DOHH2 (cell line): ENCODE measurements at regions not wholly inside any gene's neighbourhood (a gene's known extent, or its start where the extent isn't known, plus 50 kb on each side); places are given as distances from the start of the nearest gene placed in this dataset.

Source experiments
- H3F3A ChIP-seq: fragments of 200-600 bp; sonication (generic), shearing (Covaris generic); 2 replicates; pipeline ENCODE4 v1.6.0; 2016; ENCODE audit warnings: antibody characterized with exemption, mild to moderate bottlenecking; ENCODE audit not compliant: control insufficient read depth, insufficient read depth
- H3K27ac ChIP-seq: fragments of 200-600 bp; sonication (generic); 2 replicates; pipeline ENCODE4 v1.5.1; 2014; ENCODE audit warnings: low read depth, mild to moderate bottlenecking, low read length, moderate library complexity
- H3K27me3 ChIP-seq: fragments of 200-600 bp; sonication (generic); 2 replicates; pipeline ENCODE4 v1.6.1; 2014; ENCODE audit warnings: mild to moderate bottlenecking, low read length, mixed read lengths; ENCODE audit not compliant: control insufficient read depth
- H3K36me3 ChIP-seq: fragments of 200-600 bp; sonication (generic); 2 replicates; pipeline ENCODE4 v1.6.1; 2014; ENCODE audit warnings: mild to moderate bottlenecking, low read length, moderate library complexity, mixed read lengths; ENCODE audit not compliant: control insufficient read depth
- H3K4me1 ChIP-seq: fragments of 200-600 bp; sonication (generic); 2 replicates; pipeline ENCODE4 v1.6.1; 2014; ENCODE audit warnings: mild to moderate bottlenecking, low read length, mixed read lengths; ENCODE audit not compliant: control insufficient read depth
- H3K4me2 ChIP-seq: fragments of 200-600 bp; sonication (generic); 2 replicates; pipeline ENCODE4 v1.6.0; 2014; ENCODE audit warnings: mild to moderate bottlenecking, low read length, moderate library complexity
- H3K4me3 ChIP-seq: fragments of 200-600 bp; sonication (generic); 2 replicates; pipeline ENCODE4 v1.5.1; 2014; ENCODE audit warnings: mild to moderate bottlenecking, low read length, mixed read lengths
- H3K79me2 ChIP-seq: fragments of 200-600 bp; sonication (generic); 2 replicates; pipeline ENCODE4 v1.6.1; 2014; ENCODE audit warnings: mild to moderate bottlenecking, low read length, mixed read lengths; ENCODE audit not compliant: control insufficient read depth
- H3K9me2 ChIP-seq: fragments of 200-600 bp; sonication (generic); replicated peaks from 2 replicates; pipeline ENCODE4 v1.6.1; 2014; ENCODE audit warnings: mild to moderate bottlenecking, low read length, mixed read lengths; ENCODE audit not compliant: control insufficient read depth
- H3K9me3 ChIP-seq: fragments of 200-600 bp; sonication (generic); 2 replicates; pipeline ENCODE4 v1.6.1; 2014; ENCODE audit warnings: antibody characterized with exemption, low read length, mixed read lengths; ENCODE audit not compliant: control insufficient read depth, insufficient read depth
- H4K20me1 ChIP-seq: fragments of 200-600 bp; sonication (generic); 2 replicates; pipeline ENCODE4 v1.6.0; 2014; ENCODE audit warnings: low read depth, mild to moderate bottlenecking, antibody characterized with exemption, low read length, moderate library complexity; ENCODE audit not compliant: control insufficient read depth, insufficient read depth
- CTCF ChIP-seq: fragments of 200-600 bp; sonication (generic); IDR thresholded peaks from one replicate; pipeline ENCODE4 v1.5.1; 2014; ENCODE audit warnings: antibody characterized with exemption, mild to moderate bottlenecking, low read depth, low read length; ENCODE audit not compliant: poor library complexity, severe bottlenecking
- EZH2phosphoT487 ChIP-seq: fragments of 200-600 bp; sonication (generic); IDR thresholded peaks from 2 replicates; pipeline ENCODE4 v1.6.1; 2017; ENCODE audit warnings: borderline replicate concordance, mild to moderate bottlenecking, antibody characterized with exemption, low read length, moderate library complexity, mixed read lengths

- Histone ChIP-seq H3K9me2 (no peaks in the 10 kb centered on the region), H4K20me1 (no peaks in the 10 kb centered on the region), H3K4me1 (no peaks in the 10 kb centered on the region), H3K79me2 (no peaks in the 10 kb centered on the region), H3F3A (no peaks in the 10 kb centered on the region), H3K27ac (no peak overlapping the region), H3K4me3 (no peak overlapping the region), H3K9me3 (peaks cover 8% of the 10 kb centered on the region; the same call in 1 of the 2 replicates), H3K27me3 (no peaks in the 10 kb centered on the region), H3K4me2 (no peak overlapping the region), H3K36me3 (no peaks in the 10 kb centered on the region)
- no peak for TF ChIP-seq CTCF
- no peak for TF ChIP-seq EZH2phosphoT487
Observed at GRCh38 chr21:22597660-22598255, 1599.5 kb downstream of the NCAM2 start.

GRCh38 chr21:22609802-22610201 is 1611.6 kb downstream of the NCAM2 start:
- no peak for TF ChIP-seq CTCF
- no peak for TF ChIP-seq EZH2phosphoT487
- H3K4me2 ChIP-seq, result no peak overlapping the region
- no peaks in the 10 kb centered on the region for H3K79me2 ChIP-seq
- no peaks in the 10 kb centered on the region for H3K27me3 ChIP-seq
- H4K20me1 ChIP-seq, result no peaks in the 10 kb centered on the region
- H3K4me1 ChIP-seq, result no peaks in the 10 kb centered on the region
- H3K9me3 ChIP-seq, result no peaks in the 10 kb centered on the region; the same call in 1 of the 2 replicates
- H3K36me3 ChIP-seq, result no peaks in the 10 kb centered on the region
- H3K9me2 ChIP-seq, result no peaks in the 10 kb centered on the region
- H3K27ac ChIP-seq, result no peak overlapping the region
- H3K4me3 ChIP-seq, result no peak overlapping the region
- H3F3A ChIP-seq, result no peaks in the 10 kb centered on the region

GRCh38 chr21:22627911-22628310 is 1629.7 kb downstream of the NCAM2 start:
- H3K79me2 ChIP-seq, result no peaks in the 10 kb centered on the region
- TF ChIP-seq CTCF (no peak), EZH2phosphoT487 (no peak)
- no peaks in the 10 kb centered on the region for H3F3A ChIP-seq
- no peaks in the 10 kb centered on the region for H3K4me1 ChIP-seq
- no peak overlapping the region for H3K27ac ChIP-seq
- no peaks in the 10 kb centered on the region for H4K20me1 ChIP-seq
- H3K4me2 ChIP-seq, result no peak overlapping the region
- H3K27me3 ChIP-seq, result no peaks in the 10 kb centered on the region
- H3K9me2 ChIP-seq, result no peaks in the 10 kb centered on the region
- H3K36me3 ChIP-seq, result no peaks in the 10 kb centered on the region
- no peaks in the 10 kb centered on the region for H3K9me3 ChIP-seq
- H3K4me3 ChIP-seq, result no peak overlapping the region
